ENCODE measurements at regions not wholly inside any gene's neighbourhood (a gene's known extent, or its start where the extent isn't known, plus 50 kb on each side); places are given as distances from the start of the nearest gene placed in this dataset.

- TF ChIP-seq CTCF (IDR thresholded peaks at IDR 0.05) (no peak), POLR2A (IDR thresholded peaks at IDR 0.05) (no peak)
Observed at GRCh38 chr1:199322278-199322677, 683.4 kb downstream of the PTPRC start.

All from thyroid gland (tissue), 4 donors.